Bronchial epithelial cell (primary cell): ENCODE measurements at regions not wholly inside any gene's neighbourhood (a gene's known extent, or its start where the extent isn't known, plus 50 kb on each side); places are given as distances from the start of the nearest gene placed in this dataset.

Source experiments
- DNase-seq: peaks from one replicate; pipeline ENCODE4 v3.0.0-alpha.2; 2010; ENCODE audit warnings: low read depth
- FAIRE-seq: peaks from 2 replicates; lab custom pipeline; 2011; peaks lifted over from hg19 to GRCh38; lab: Jason Lieb, UNC
- H3K27me3 ChIP-seq: 2 replicates; pipeline ENCODE4 v1.5.1; 2011; ENCODE audit warnings: low read length; ENCODE audit not compliant: control insufficient read depth, insufficient read depth
- H3K36me3 ChIP-seq: 2 replicates; pipeline ENCODE4 v1.5.1; 2011; ENCODE audit warnings: low read length; ENCODE audit not compliant: control insufficient read depth, insufficient read depth
- H3K4me3 ChIP-seq: 2 replicates; pipeline ENCODE4 v1.5.1; 2011; ENCODE audit warnings: mild to moderate bottlenecking, low read depth, low read length, control low read depth
- TF ChIP-seq, protein P1 (sequence below): IDR thresholded peaks from 2 replicates; pipeline ENCODE4 v1.5.1; 2011; ENCODE audit warnings: mild to moderate bottlenecking, moderate library complexity, low read length, control low read depth, inconsistent platforms; ENCODE audit not compliant: insufficient read depth, severe bottlenecking

DNA sequence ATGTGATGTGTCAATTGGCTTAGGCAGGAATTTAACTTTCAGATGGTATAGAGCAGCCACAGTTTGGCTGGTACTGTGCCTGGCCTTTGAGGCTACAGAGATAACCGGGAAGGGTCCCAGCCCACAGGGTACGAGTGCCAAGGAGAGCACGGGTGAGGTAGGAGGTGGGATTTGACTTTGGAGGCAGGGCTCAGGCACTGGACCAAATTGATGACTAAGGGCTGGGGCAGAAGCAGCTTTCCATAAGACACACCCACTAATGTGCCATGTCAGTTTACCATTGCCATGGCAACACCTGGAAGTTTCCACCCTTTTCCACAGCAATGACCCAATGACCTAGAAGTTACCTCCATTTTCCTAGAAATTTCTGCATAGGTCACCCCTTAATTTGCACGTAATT, 466.2 kb downstream of the TSHZ3 start:
- no peak for DNase-seq
- no peaks in the 10 kb centered on the region for H3K36me3 ChIP-seq
- TF ChIP-seq, protein P1, sequence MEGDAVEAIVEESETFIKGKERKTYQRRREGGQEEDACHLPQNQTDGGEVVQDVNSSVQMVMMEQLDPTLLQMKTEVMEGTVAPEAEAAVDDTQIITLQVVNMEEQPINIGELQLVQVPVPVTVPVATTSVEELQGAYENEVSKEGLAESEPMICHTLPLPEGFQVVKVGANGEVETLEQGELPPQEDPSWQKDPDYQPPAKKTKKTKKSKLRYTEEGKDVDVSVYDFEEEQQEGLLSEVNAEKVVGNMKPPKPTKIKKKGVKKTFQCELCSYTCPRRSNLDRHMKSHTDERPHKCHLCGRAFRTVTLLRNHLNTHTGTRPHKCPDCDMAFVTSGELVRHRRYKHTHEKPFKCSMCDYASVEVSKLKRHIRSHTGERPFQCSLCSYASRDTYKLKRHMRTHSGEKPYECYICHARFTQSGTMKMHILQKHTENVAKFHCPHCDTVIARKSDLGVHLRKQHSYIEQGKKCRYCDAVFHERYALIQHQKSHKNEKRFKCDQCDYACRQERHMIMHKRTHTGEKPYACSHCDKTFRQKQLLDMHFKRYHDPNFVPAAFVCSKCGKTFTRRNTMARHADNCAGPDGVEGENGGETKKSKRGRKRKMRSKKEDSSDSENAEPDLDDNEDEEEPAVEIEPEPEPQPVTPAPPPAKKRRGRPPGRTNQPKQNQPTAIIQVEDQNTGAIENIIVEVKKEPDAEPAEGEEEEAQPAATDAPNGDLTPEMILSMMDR, result no peak
- no peak for FAIRE-seq
- no peak overlapping the region for H3K4me3 ChIP-seq
- H3K27me3 ChIP-seq, result no peaks in the 10 kb centered on the region

DNA sequence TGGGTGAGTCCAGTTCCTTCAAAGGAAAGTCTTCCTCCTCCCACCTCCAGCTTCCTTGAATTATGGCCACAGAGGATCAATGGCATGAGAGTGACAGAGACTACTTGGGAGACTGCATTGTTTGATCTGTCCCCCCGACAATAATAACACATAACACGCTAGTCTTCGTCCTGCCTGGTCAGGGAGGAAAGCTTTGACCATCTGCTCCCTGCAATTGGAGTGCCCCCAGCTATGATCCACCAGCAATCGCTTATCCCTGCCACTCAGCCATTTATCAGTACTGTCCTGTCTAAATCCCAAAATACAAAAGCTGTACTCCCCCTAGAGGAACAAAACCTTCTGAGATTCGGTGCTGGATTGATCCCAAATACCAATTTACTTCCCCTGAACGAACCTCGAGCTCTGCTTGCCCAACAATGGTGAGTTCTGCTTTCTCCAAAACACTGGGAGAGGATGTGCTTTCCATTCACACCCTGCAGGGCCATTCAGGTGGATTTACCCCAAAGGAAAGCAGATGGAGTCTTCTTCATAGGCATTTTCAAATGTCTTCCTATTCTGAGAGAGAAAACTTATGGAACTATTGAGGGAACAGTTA, 466.7 kb downstream of the TSHZ3 start:
- TF ChIP-seq, protein P1, result no peak
- Histone ChIP-seq H3K27me3 (no peaks in the 10 kb centered on the region), H3K4me3 (no peak overlapping the region), H3K36me3 (no peaks in the 10 kb centered on the region)
- FAIRE-seq (peak; percentile 73), DNase-seq (no peak)

DNA sequence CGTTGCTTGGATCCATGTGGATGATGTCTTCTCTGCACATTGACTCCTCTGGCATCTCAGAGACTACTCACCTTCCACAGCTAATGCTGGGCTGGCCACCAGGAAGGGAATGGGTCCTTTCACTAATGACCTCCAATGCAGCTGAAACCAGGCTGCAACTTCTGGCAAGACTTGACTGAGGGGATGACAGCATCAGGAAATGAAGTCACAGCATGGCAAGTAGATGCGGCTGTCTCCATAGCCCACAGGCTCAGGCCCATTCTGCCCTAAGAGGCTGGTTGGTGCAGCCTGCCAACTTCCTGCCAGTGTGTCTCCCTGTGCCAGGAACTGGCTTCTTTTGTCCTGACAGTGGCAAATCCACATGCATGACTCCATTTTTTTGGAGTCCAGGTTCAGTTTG, 467.3 kb downstream of the TSHZ3 start:
- DNase-seq (no peak), FAIRE-seq (no peak)

DNA sequence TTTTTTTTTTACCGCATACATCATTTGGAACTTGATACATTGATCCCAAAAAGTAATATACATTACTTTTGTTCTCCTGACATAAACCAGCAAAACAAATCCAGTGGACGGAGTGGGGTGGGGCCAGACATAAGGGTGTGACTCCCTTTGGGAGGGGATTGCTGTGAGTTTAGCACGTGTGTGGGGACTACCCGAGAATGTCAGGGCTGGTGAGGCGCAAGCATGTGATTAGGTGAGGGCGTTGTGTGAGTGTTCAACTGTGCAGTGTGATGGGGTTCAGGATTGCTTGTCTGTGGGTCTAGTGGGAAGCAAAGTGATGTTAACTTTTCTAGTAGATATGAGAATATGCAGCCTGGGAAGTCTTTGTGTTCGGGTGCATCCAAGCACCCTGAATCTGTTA, 468.0 kb downstream of the TSHZ3 start:
- no peak for FAIRE-seq
- Histone ChIP-seq H3K4me3 (no peak overlapping the region), H3K27me3 (no peaks in the 10 kb centered on the region), H3K36me3 (no peaks in the 10 kb centered on the region)
- TF ChIP-seq, protein P1, result no peak
- DNase-seq, result no peak

More for the DNA sequence above, 467.3 kb downstream of the TSHZ3 start:
- TF ChIP-seq, protein P1, result no peak
- Histone ChIP-seq H3K27me3 (no peaks in the 10 kb centered on the region), H3K36me3 (no peaks in the 10 kb centered on the region), H3K4me3 (no peak overlapping the region)

DNA sequence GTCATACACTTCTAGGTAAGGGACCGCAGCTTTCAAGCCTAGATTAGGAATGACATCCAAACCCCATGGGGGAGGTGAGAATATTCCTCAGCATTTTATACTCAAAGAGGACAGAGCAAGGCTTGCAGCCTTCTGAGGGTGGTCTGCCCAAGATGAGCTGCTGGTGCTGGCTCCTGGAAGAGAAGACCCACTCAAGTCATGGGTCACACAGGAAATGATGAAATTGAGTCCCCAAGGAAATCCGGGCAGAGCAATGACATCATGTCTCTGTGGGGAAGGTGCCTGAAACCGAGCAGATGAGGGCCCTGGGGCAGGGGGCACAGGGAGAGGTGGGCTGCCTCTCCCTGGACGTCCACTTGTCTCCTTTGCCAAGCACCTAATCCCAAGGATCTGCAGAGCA, 468.7 kb downstream of the TSHZ3 start:
- Histone ChIP-seq H3K4me3 (no peak overlapping the region), H3K27me3 (no peaks in the 10 kb centered on the region), H3K36me3 (no peaks in the 10 kb centered on the region)
- no peak for FAIRE-seq
- no peak for DNase-seq
- TF ChIP-seq, protein P1, result no peak

DNA sequence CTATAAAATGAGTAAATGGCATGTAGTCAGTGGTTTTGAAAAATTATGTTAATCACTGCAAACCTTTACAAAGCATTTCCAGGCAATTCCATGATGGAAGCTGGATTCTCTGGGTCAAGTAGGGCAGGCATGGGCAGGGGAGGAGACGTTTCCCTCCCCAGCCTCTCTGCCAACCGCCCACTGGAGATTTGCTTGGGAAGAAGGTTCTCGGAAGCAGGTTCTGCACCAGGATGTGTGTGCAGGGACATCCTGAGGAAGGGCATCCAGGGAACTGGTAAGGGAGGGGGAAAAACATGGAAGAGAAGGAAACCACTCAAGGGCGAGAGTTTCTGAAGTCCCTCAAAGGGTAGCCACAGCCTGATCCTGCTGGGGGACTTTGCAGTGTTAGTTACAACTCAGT, 469.1 kb downstream of the TSHZ3 start:
- TF ChIP-seq, protein P1, result no peak
- H3K4me3 ChIP-seq, result no peak overlapping the region
- DNase-seq, result no peak
- no peaks in the 10 kb centered on the region for H3K27me3 ChIP-seq
- no peaks in the 10 kb centered on the region for H3K36me3 ChIP-seq
- peak; percentile 36 for FAIRE-seq
